IMR-90 (cell line): ENCODE measurements at regions not wholly inside any gene's neighbourhood (a gene's known extent, or its start where the extent isn't known, plus 50 kb on each side); places are given as distances from the start of the nearest gene placed in this dataset.

ENCODE experiments used
- ATAC-seq: fragments of 200-7000 bp; cut with Tn5 transposase; 2 replicates; pipeline ENCODE4 v1.9.1; 2020; ENCODE audit warnings: low read depth, mild to moderate bottlenecking, moderate library complexity
- BruUV-seq: library from RNA; stranded (reverse); fragments of 400-500 nt; replicated peaks from 2 replicates; lab custom pipeline; 2021; lab: Mats Ljungman, UMichigan
- CTCF ChIA-PET: fragments of 300-600 bp; formaldehyde crosslinking; extraction: SDS; loops from one replicate; lab custom pipeline; 2021; ENCODE audit warnings: antibody characterized with exemption; lab: Yijun Ruan, JAX
- POLR2A ChIA-PET: fragments of 300-600 bp; sonication (Branson Sonifier 250); formaldehyde crosslinking; loops from one replicate; lab custom pipeline; 2022; ENCODE audit warnings: antibody characterized with exemption; ENCODE audit not compliant: unreplicated experiment; lab: Charles Lee
- DNase-seq: peaks from one replicate; pipeline ENCODE4 v3.0.0; 2013
- H2AFZ ChIP-seq: replicated peaks from 2 replicates; pipeline ENCODE3; 2013; ENCODE audit warnings: low read length, mild to moderate bottlenecking; ENCODE audit not compliant: poor library complexity
- H2AK5ac ChIP-seq: 2 replicates; pipeline ENCODE4 v1.6.1; 2013; ENCODE audit warnings: low read depth, low read length, inconsistent platforms
- H2AK9ac ChIP-seq: replicated peaks from 2 replicates; pipeline ENCODE3; 2013; ENCODE audit warnings: mild to moderate bottlenecking, low read depth, low read length, moderate library complexity; ENCODE audit not compliant: poor library complexity
- H2BK120ac ChIP-seq: 2 replicates; pipeline ENCODE4 v1.6.1; 2013; ENCODE audit warnings: low read depth, low read length, inconsistent platforms
- H2BK15ac ChIP-seq: 3 replicates; pipeline ENCODE4 v1.6.1; 2013; ENCODE audit warnings: low read depth, low read length, inconsistent platforms
- H2BK20ac ChIP-seq: 2 replicates; pipeline ENCODE4 v1.6.1; 2013; ENCODE audit warnings: low read depth, mild to moderate bottlenecking, inconsistent platforms, low read length, moderate library complexity
- H2BK5ac ChIP-seq: 2 replicates; pipeline ENCODE4 v1.6.1; 2013; ENCODE audit warnings: mild to moderate bottlenecking, low read depth, low read length, inconsistent platforms; ENCODE audit not compliant: poor library complexity, severe bottlenecking
- H3K14ac ChIP-seq: replicated peaks from 2 replicates; pipeline ENCODE4 v1.6.1; 2013; ENCODE audit warnings: low read depth, low read length, inconsistent platforms
- H3K18ac ChIP-seq: 2 replicates; pipeline ENCODE4 v1.6.1; 2013; ENCODE audit warnings: low read depth, low read length, control low read depth
- H3K23ac ChIP-seq: 2 replicates; pipeline ENCODE4 v1.6.1; 2013; ENCODE audit warnings: low read depth, low read length, inconsistent platforms
- H3K27ac ChIP-seq: 2 replicates; pipeline ENCODE4 v1.5.1; 2013; ENCODE audit warnings: mild to moderate bottlenecking, control low read depth, low read length; ENCODE audit not compliant: insufficient read depth
- H3K27me3 ChIP-seq: 2 replicates; pipeline ENCODE4 v1.6.1; 2013; ENCODE audit warnings: low read length; ENCODE audit not compliant: control insufficient read depth, insufficient read depth
- H3K36me3 ChIP-seq: 2 replicates; pipeline ENCODE4 v1.6.1; 2013; ENCODE audit warnings: low read length, mixed read lengths; ENCODE audit not compliant: control insufficient read depth, insufficient read depth
- H3K4ac ChIP-seq: 2 replicates; pipeline ENCODE4 v1.6.1; 2013; ENCODE audit warnings: low read depth, low read length, inconsistent platforms
- H3K4me1 ChIP-seq: 2 replicates; pipeline ENCODE4 v1.6.1; 2013; ENCODE audit warnings: low read length, mixed read lengths; ENCODE audit not compliant: control insufficient read depth, insufficient read depth
- H3K4me2 ChIP-seq: 2 replicates; pipeline ENCODE4 v1.6.1; 2013; ENCODE audit warnings: low read depth, mild to moderate bottlenecking, control low read depth, low read length, moderate library complexity
- H3K4me3 ChIP-seq: 2 replicates; pipeline ENCODE4 v1.5.1; 2013; ENCODE audit warnings: low read depth, mild to moderate bottlenecking, control low read depth, low read length, moderate library complexity; ENCODE audit not compliant: insufficient read depth
- H3K56ac ChIP-seq: 2 replicates; pipeline ENCODE4 v1.6.1; 2013; ENCODE audit warnings: low read length, inconsistent platforms; ENCODE audit not compliant: insufficient read depth; ENCODE audit errors: extremely low read depth
- H3K79me1 ChIP-seq, 2 experiments: 2 replicates each; pipeline ENCODE4 v1.6.1; 2013; ENCODE audit warnings: low read length in 2 of 2, inconsistent platforms in 1 of 2, low read depth in 1 of 2
- H3K9ac ChIP-seq: 2 replicates; pipeline ENCODE4 v1.6.1; 2013; ENCODE audit warnings: low read depth, low read length, control low read depth
- H3K9me1 ChIP-seq: 2 replicates; pipeline ENCODE4 v1.6.1; 2013; ENCODE audit warnings: low read length, inconsistent platforms; ENCODE audit not compliant: insufficient read depth
- H3K9me3 ChIP-seq: 2 replicates; pipeline ENCODE4 v1.6.1; 2013; ENCODE audit warnings: low read length; ENCODE audit not compliant: control insufficient read depth, insufficient read depth
- H4K20me1 ChIP-seq: 2 replicates; pipeline ENCODE4 v1.6.1; 2013; ENCODE audit warnings: low read length, inconsistent platforms; ENCODE audit not compliant: insufficient read depth
- H4K5ac ChIP-seq: 2 replicates; pipeline ENCODE4 v1.6.1; 2013; ENCODE audit warnings: mild to moderate bottlenecking, low read depth, low read length, control low read depth
- H4K8ac ChIP-seq, 2 experiments: 2 replicates each; pipeline ENCODE4 v1.6.1; 2013; ENCODE audit warnings: low read depth in 2 of 2, low read length in 2 of 2, control low read depth in 1 of 2, inconsistent platforms in 1 of 2
- H4K91ac ChIP-seq: 2 replicates; pipeline ENCODE4 v1.6.1; 2013; ENCODE audit warnings: low read depth, low read length, inconsistent platforms; ENCODE audit not compliant: insufficient read depth
- CHD1 ChIP-seq: IDR thresholded peaks from 2 replicates; pipeline ENCODE4 v1.6.1; 2012; ENCODE audit warnings: low read depth, low read length, improper control_type of control experiment
- MAFK ChIP-seq: IDR thresholded peaks from 2 replicates; pipeline ENCODE4 v1.6.1; 2012; ENCODE audit warnings: low read depth, low read length, improper control_type of control experiment
- NFE2L2 ChIP-seq: fragments of 150-350 bp; IDR thresholded peaks from 2 replicates; pipeline ENCODE4 v1.6.1; 2016; ENCODE audit warnings: low read depth, mild to moderate bottlenecking, low read length
- POLR2A ChIP-seq: IDR thresholded peaks from 2 replicates; pipeline ENCODE4 v1.6.1; 2012; ENCODE audit warnings: mild to moderate bottlenecking, low read depth, low read length
- SMC3 ChIP-seq: fragments of 150-350 bp; IDR thresholded peaks from 2 replicates; pipeline ENCODE4 v1.6.1; 2016; ENCODE audit warnings: low read depth, mild to moderate bottlenecking, antibody characterized with exemption, low read length, moderate library complexity
- dilution Hi-C: fragments of 300-500 bp; cut with HindIII; formaldehyde crosslinking; loops from one replicate; pipeline ENCODE4 v1.14.3; 2018; ENCODE audit warnings: low sequenced_read_pairs; ENCODE audit not compliant: unreplicated experiment
- in situ Hi-C: fragments of 300-500 bp; cut with MboI; formaldehyde crosslinking; loops from 3 replicates; pipeline ENCODE4 v1.14.3; 2019; ENCODE audit warnings: low sequenced_read_pairs, inconsistent platforms, mixed read lengths
- intact Hi-C: fragments of 100-400 bp; cut with micrococcal nuclease; formaldehyde crosslinking; loops from 2 replicates; pipeline ENCODE4 v1.10.0; 2022
- TF ChIP-seq, protein P1 (sequence below): fragments of 150-350 bp; IDR thresholded peaks from 2 replicates; pipeline ENCODE4 v1.6.1; 2017; ENCODE audit warnings: mild to moderate bottlenecking, antibody characterized with exemption, low read length, low read depth
- TF ChIP-seq, protein P2 (sequence below): fragments of 150-350 bp; IDR thresholded peaks from 2 replicates; pipeline ENCODE4 v1.6.1; 2016; ENCODE audit warnings: low read depth, mild to moderate bottlenecking, low read length, moderate library complexity, borderline replicate concordance

DNA sequence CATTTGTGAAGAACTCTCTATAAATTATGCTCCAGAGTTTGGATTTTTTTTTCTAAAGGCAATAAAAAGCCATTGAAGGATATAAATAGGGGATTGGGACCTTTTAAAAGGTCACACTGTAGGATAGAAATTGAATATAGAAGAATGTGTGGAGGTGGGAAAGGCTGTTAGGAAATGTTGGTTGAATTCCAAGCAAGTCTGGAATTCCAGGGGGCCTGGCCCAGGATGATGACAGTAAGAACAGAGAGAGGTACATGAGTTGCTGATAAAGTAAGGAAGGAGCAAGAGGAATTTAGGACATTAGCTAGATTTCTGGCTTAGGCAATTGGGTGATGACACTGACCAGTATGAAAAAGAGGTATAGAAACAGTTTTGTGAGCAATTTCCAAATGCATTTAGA lies 95.4 kb upstream of the USP38 start:
- no peaks in the 10 kb centered on the region for H3K9me3 ChIP-seq
- no peak overlapping the region for H3K4me2 ChIP-seq
- no peak overlapping the region for H3K18ac ChIP-seq
- no peaks in the 10 kb centered on the region for H3K4me1 ChIP-seq
- no peak overlapping the region for H2AK9ac ChIP-seq
- intact Hi-C loops (loop anchor here (5.0 kb wide), 1 partner anchor 1932 kb away; no protein-coding TSS in a partner anchor), dilution Hi-C loops (no loop called here), in situ Hi-C loops (loop anchor here (25.0 kb wide), 1 partner anchor 1927 kb away; no protein-coding TSS in a partner anchor)
- no peak overlapping the region for H2BK5ac ChIP-seq
- ATAC-seq (no peak), DNase-seq (no peak)
- H4K91ac ChIP-seq, result no peak overlapping the region
- H3K14ac ChIP-seq, result no peak overlapping the region
- POLR2A ChIA-PET, result no interaction called here
- H3K56ac ChIP-seq, result no peak overlapping the region
- TF ChIP-seq, protein P1, sequence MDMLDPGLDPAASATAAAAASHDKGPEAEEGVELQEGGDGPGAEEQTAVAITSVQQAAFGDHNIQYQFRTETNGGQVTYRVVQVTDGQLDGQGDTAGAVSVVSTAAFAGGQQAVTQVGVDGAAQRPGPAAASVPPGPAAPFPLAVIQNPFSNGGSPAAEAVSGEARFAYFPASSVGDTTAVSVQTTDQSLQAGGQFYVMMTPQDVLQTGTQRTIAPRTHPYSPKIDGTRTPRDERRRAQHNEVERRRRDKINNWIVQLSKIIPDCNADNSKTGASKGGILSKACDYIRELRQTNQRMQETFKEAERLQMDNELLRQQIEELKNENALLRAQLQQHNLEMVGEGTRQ, result no peak
- TF ChIP-seq POLR2A, result no peak
- TF ChIP-seq MAFK, result no peak
- no peak for TF ChIP-seq NFE2L2
- no peak for TF ChIP-seq SMC3
- TF ChIP-seq CHD1, result no peak
- TF ChIP-seq, protein P2, sequence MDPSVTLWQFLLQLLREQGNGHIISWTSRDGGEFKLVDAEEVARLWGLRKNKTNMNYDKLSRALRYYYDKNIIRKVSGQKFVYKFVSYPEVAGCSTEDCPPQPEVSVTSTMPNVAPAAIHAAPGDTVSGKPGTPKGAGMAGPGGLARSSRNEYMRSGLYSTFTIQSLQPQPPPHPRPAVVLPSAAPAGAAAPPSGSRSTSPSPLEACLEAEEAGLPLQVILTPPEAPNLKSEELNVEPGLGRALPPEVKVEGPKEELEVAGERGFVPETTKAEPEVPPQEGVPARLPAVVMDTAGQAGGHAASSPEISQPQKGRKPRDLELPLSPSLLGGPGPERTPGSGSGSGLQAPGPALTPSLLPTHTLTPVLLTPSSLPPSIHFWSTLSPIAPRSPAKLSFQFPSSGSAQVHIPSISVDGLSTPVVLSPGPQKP, result no peak
- H3K9me1 ChIP-seq, result no peaks in the 10 kb centered on the region
- H4K20me1 ChIP-seq, result no peaks in the 10 kb centered on the region
- no peak overlapping the region for H2BK15ac ChIP-seq
- H2BK120ac ChIP-seq, result no peak overlapping the region
- BruUV-seq, result no TSS peak
- H4K8ac ChIP-seq, result no peak overlapping the region
- H4K5ac ChIP-seq, result no peak overlapping the region
- no peak overlapping the region for H3K4ac ChIP-seq
- no peak overlapping the region for H2AK5ac ChIP-seq
- H3K9ac ChIP-seq, result no peak overlapping the region
- no peaks in the 10 kb centered on the region for H3K79me1 ChIP-seq
- H2BK20ac ChIP-seq, result no peak overlapping the region
- H2AFZ ChIP-seq, result no peak overlapping the region
- H3K4me3 ChIP-seq, result no peak overlapping the region
- H3K23ac ChIP-seq, result no peak overlapping the region
- CTCF ChIA-PET, result no interaction called here
- H3K27me3 ChIP-seq, result no peaks in the 10 kb centered on the region
- no peaks in the 10 kb centered on the region for H3K36me3 ChIP-seq
- no peak overlapping the region for H3K27ac ChIP-seq
